ENCODE measurements at regions not wholly inside any gene's neighbourhood (a gene's known extent, or its start where the extent isn't known, plus 50 kb on each side); places are given as distances from the start of the nearest gene placed in this dataset.

DNA sequence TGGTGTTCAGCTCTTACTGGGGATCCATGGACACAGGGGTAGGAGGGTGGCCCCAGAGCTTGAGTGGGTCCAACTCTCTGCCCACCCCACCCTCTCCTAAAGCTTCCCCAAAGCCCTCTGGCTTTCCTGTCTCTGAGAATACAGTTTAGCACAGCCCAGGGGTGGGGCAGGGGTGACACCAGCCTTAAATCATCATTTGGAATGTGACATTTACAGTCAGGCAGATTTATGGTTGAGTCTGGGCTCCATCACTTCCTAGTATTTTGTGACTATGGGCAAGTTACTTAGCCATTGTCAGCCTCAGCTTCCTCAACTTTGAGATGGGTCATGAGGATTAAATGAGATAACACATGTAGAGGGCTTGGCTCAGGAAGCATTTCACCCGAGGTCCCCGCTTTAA lies 193.1 kb upstream of the IRX6 start:
- H3K4me2 ChIP-seq (ENCODE audit: low read length) = no peak overlapping the region

DNA sequence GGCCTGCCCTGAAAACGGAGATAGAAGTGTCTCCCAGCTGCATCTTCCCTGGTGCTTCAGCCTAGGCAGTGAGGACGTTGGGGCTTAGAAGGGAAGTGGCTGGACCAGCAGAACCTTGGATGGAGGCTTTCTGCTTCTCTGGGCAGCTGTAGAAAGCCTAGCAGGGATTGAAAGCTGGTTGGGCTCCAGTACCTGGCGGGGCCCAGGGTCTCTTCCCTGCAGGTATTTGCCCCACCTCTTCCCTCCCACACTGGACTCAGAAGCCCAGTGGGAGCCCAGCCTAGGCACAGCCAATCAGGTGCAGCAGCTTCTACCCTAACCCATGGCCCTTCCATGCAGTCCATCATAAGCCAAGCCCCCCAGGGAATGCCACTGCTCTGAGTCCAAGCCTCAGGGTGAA lies 190.3 kb upstream of the IRX6 start:
- no peaks in the 10 kb centered on the region for H3K9me2 ChIP-seq (replicated peaks; ENCODE audit: control insufficient read depth, low read length)
- no peaks in the 10 kb centered on the region for H4K20me1 ChIP-seq (ENCODE audit: control insufficient read depth, insufficient read depth, low read depth, low read length)
- H3K27me3 ChIP-seq (ENCODE audit: control insufficient read depth, low read length) = no peaks in the 10 kb centered on the region
- no peak overlapping the region for H3K4me3 ChIP-seq (ENCODE audit: low read length)
- H3K27ac ChIP-seq (ENCODE audit: low read depth, low read length) = no peak overlapping the region
- H3K79me2 ChIP-seq (ENCODE audit: control insufficient read depth, low read length) = no peaks in the 10 kb centered on the region
- H3F3A ChIP-seq (ENCODE audit: control insufficient read depth, insufficient read depth) = no peaks in the 10 kb centered on the region
- H3K36me3 ChIP-seq (ENCODE audit: control insufficient read depth, low read length) = no peaks in the 10 kb centered on the region
- H3K4me2 ChIP-seq (ENCODE audit: low read length) = no peak overlapping the region
- H3K9me3 ChIP-seq (ENCODE audit: control insufficient read depth, insufficient read depth, low read length) = no peaks in the 10 kb centered on the region
- no peaks in the 10 kb centered on the region for H3K4me1 ChIP-seq (ENCODE audit: control insufficient read depth, low read length)
- TF ChIP-seq, protein P1, sequence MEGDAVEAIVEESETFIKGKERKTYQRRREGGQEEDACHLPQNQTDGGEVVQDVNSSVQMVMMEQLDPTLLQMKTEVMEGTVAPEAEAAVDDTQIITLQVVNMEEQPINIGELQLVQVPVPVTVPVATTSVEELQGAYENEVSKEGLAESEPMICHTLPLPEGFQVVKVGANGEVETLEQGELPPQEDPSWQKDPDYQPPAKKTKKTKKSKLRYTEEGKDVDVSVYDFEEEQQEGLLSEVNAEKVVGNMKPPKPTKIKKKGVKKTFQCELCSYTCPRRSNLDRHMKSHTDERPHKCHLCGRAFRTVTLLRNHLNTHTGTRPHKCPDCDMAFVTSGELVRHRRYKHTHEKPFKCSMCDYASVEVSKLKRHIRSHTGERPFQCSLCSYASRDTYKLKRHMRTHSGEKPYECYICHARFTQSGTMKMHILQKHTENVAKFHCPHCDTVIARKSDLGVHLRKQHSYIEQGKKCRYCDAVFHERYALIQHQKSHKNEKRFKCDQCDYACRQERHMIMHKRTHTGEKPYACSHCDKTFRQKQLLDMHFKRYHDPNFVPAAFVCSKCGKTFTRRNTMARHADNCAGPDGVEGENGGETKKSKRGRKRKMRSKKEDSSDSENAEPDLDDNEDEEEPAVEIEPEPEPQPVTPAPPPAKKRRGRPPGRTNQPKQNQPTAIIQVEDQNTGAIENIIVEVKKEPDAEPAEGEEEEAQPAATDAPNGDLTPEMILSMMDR (IDR thresholded peaks at IDR 0.05; ENCODE audit: low read depth, low read length, poor library complexity, severe bottlenecking) = no peak
- TF ChIP-seq EZH2phosphoT487 (IDR thresholded peaks at IDR 0.05; ENCODE audit: borderline replicate concordance, low read length) = no peak

More for the DNA sequence above, 193.1 kb upstream of the IRX6 start:
- H3K36me3 ChIP-seq (ENCODE audit: control insufficient read depth, low read length) = no peaks in the 10 kb centered on the region
- H4K20me1 ChIP-seq (ENCODE audit: control insufficient read depth, insufficient read depth, low read depth, low read length) = no peaks in the 10 kb centered on the region
- H3K4me3 ChIP-seq (ENCODE audit: low read length) = no peak overlapping the region
- H3K4me1 ChIP-seq (ENCODE audit: control insufficient read depth, low read length) = no peaks in the 10 kb centered on the region
- no peaks in the 10 kb centered on the region for H3K9me2 ChIP-seq (replicated peaks; ENCODE audit: control insufficient read depth, low read length)
- no peaks in the 10 kb centered on the region for H3K9me3 ChIP-seq (ENCODE audit: control insufficient read depth, insufficient read depth, low read length)
- no peaks in the 10 kb centered on the region for H3F3A ChIP-seq (ENCODE audit: control insufficient read depth, insufficient read depth)
- no peak overlapping the region for H3K27ac ChIP-seq (ENCODE audit: low read depth, low read length)
- no peaks in the 10 kb centered on the region for H3K27me3 ChIP-seq (ENCODE audit: control insufficient read depth, low read length)
- TF ChIP-seq, protein P1 (IDR thresholded peaks at IDR 0.05; ENCODE audit: low read depth, low read length, poor library complexity, severe bottlenecking) = no peak
- no peak for TF ChIP-seq EZH2phosphoT487 (IDR thresholded peaks at IDR 0.05; ENCODE audit: borderline replicate concordance, low read length)
- H3K79me2 ChIP-seq (ENCODE audit: control insufficient read depth, low read length) = no peaks in the 10 kb centered on the region

DNA sequence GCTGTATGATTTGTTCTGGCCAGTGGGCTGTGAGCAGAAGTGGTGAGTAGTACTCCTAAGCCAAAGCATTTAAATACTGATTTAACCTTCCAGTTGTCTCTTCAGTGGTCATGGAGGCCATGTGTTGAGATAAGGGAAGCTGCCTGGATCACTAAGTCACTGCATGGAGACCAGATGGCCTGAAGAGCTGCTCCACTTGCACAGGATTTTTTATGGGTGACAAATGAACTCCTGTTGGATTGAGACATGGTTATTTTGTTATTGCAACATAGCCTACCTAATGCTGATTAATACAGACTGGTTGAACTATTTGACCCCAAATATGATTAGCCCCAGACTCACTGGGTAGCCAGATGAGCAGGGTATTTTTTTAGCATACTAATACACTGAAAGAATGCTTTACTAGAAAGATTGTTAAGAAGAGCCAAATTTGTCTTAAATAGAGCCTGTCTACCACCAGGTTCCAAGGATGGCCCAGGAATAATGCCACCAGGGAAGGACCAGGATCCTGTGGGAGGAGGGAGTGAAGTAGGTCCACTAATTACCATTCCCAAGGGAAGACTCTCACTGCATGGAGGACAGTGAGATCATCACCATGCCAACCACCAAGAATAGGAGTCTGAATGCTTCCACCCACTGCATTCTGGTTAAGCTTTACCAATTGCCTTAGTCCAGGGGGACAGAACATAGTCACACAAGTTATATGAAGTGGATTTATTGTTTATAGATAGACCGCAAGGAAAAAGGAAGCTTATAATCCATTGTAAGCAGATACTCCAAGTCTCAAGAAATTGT lies 187.4 kb upstream of the IRX6 start:
- H3K4me1 ChIP-seq (ENCODE audit: control insufficient read depth, low read length) = no peaks in the 10 kb centered on the region
- H3K9me3 ChIP-seq (ENCODE audit: control insufficient read depth, insufficient read depth, low read length) = no peaks in the 10 kb centered on the region
- H3K9me2 ChIP-seq (replicated peaks; ENCODE audit: control insufficient read depth, low read length) = no peaks in the 10 kb centered on the region
- no peak overlapping the region for H3K4me3 ChIP-seq (ENCODE audit: low read length)
- no peaks in the 10 kb centered on the region for H3K27me3 ChIP-seq (ENCODE audit: control insufficient read depth, low read length)
- no peaks in the 10 kb centered on the region for H3K79me2 ChIP-seq (ENCODE audit: control insufficient read depth, low read length)
- no peaks in the 10 kb centered on the region for H3F3A ChIP-seq (ENCODE audit: control insufficient read depth, insufficient read depth)
- no peak overlapping the region for H3K4me2 ChIP-seq (ENCODE audit: low read length)
- no peaks in the 10 kb centered on the region for H4K20me1 ChIP-seq (ENCODE audit: control insufficient read depth, insufficient read depth, low read depth, low read length)
- no peaks in the 10 kb centered on the region for H3K36me3 ChIP-seq (ENCODE audit: control insufficient read depth, low read length)
- no peak overlapping the region for H3K27ac ChIP-seq (ENCODE audit: low read depth, low read length)
- TF ChIP-seq, protein P1 (IDR thresholded peaks at IDR 0.05; ENCODE audit: low read depth, low read length, poor library complexity, severe bottlenecking) = no peak
- TF ChIP-seq EZH2phosphoT487 (IDR thresholded peaks at IDR 0.05; ENCODE audit: borderline replicate concordance, low read length) = no peak

Data from DOHH2 (cell line).